Activated CD4-positive, alpha-beta T cell treated with anti-CD3 and anti-CD28 coated beads, Interleukin-2, amount 10 ng/mL, durations not matched to agents 7 days and 5 days (primary cell): ENCODE measurements at regions not wholly inside any gene's neighbourhood (a gene's known extent, or its start where the extent isn't known, plus 50 kb on each side); places are given as distances from the start of the nearest gene placed in this dataset.

ENCODE experiments used
- CTCF ChIA-PET: fragments of 350-600 bp; sonication (Branson Sonifier 250); formaldehyde crosslinking; loops from one replicate; lab custom pipeline; 2021; ENCODE audit warnings: antibody characterized with exemption; lab: Charles Lee
- POLR2A ChIA-PET: fragments of 350-600 bp; sonication (Branson Sonifier 250); formaldehyde crosslinking; loops from one replicate; lab custom pipeline; 2021; ENCODE audit warnings: antibody characterized with exemption; lab: Charles Lee
- DNase-seq: peaks from one replicate; pipeline ENCODE4 v3.0.0-alpha.2; 2020
- H3K27ac Mint-ChIP-seq: one replicate; pipeline ENCODE4 v1.8.0; 2021; ENCODE audit warnings: mild to moderate bottlenecking, moderate library complexity, mixed read lengths
- H3K27me3 Mint-ChIP-seq: one replicate; pipeline ENCODE4 v1.8.0; 2021; ENCODE audit warnings: mixed read lengths
- H3K36me3 Mint-ChIP-seq: one replicate; pipeline ENCODE4 v1.8.0; 2021; ENCODE audit warnings: low read depth, mixed read lengths
- H3K4me1 Mint-ChIP-seq: one replicate; pipeline ENCODE4 v1.8.0; 2021; ENCODE audit warnings: mixed read lengths
- H3K4me3 Mint-ChIP-seq: one replicate; pipeline ENCODE4 v1.8.0; 2021; ENCODE audit warnings: mild to moderate bottlenecking, moderate library complexity, mixed read lengths
- H3K9me3 Mint-ChIP-seq: one replicate; pipeline ENCODE4 v1.8.0; 2021; ENCODE audit warnings: mixed read lengths

DNA sequence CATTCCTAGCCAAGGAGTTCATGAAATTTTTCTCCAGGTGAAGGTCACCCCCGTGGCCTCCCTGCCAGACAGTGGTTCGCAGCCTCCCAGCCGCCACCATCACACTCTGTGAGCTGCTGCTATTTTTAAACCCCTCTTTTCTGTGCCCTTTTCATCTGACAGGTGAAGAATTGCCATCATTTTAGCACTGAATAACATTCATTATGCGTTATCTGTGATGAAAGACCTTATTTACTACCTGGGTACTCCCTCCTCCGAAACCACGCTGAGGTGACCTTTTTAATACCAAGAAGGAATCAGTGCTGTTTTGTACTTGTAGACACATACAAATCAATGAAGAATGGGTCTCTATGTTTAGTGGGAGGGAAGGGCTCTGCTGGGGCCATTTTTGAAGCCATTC, 148.9 kb upstream of the GPR12 start:
- DNase-seq = no peak
- Mint-ChIP-seq H3K4me1 (peaks cover 1% of the 10 kb centered on the region), H3K4me3 (no peak overlapping the region), H3K27ac (no peak overlapping the region), H3K27me3 (peaks cover 11% of the 10 kb centered on the region), H3K36me3 (no peaks in the 10 kb centered on the region), H3K9me3 (no peaks in the 10 kb centered on the region)
- CTCF ChIA-PET = no interaction called here
- POLR2A ChIA-PET = no interaction called here

DNA sequence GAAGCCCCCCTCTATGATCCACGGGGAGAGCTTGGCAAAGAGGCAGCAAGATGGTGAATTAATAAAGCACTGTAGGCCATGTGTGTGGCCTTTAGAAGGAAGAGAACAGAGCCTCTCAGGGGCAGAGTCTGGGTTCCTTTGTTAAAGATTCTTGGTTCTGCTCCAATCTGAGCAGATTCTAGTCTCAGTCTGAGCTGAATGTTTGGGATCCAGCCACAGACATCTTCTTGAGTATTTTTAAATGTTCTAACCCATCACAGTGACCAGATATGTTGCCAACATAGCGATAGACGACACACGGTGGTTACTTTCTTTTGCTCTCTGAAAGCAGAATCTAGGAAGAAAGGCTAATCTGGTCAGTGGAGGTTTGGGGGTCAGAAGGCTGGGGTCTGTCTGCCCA, 147.5 kb upstream of the GPR12 start:
- no peaks in the 10 kb centered on the region for H3K9me3 Mint-ChIP-seq
- CTCF ChIA-PET = no interaction called here
- H3K27ac Mint-ChIP-seq = no peak overlapping the region
- no peaks in the 10 kb centered on the region for H3K4me1 Mint-ChIP-seq
- H3K36me3 Mint-ChIP-seq = no peaks in the 10 kb centered on the region
- no peak for DNase-seq
- H3K27me3 Mint-ChIP-seq = peaks cover 11% of the 10 kb centered on the region
- POLR2A ChIA-PET = no interaction called here
- H3K4me3 Mint-ChIP-seq = no peak overlapping the region

- Mint-ChIP-seq H3K36me3 (no peaks in the 10 kb centered on the region), H3K9me3 (no peaks in the 10 kb centered on the region), H3K27me3 (peaks cover 2% of the 10 kb centered on the region), H3K4me3 (no peak overlapping the region), H3K27ac (no peak overlapping the region), H3K4me1 (no peaks in the 10 kb centered on the region)
- ChIA-PET POLR2A (no interaction called here), CTCF (no interaction called here)
- DNase-seq = no peak
Observed at GRCh38 chr13:26899202-26899601, 138.6 kb upstream of the GPR12 start.

DNA sequence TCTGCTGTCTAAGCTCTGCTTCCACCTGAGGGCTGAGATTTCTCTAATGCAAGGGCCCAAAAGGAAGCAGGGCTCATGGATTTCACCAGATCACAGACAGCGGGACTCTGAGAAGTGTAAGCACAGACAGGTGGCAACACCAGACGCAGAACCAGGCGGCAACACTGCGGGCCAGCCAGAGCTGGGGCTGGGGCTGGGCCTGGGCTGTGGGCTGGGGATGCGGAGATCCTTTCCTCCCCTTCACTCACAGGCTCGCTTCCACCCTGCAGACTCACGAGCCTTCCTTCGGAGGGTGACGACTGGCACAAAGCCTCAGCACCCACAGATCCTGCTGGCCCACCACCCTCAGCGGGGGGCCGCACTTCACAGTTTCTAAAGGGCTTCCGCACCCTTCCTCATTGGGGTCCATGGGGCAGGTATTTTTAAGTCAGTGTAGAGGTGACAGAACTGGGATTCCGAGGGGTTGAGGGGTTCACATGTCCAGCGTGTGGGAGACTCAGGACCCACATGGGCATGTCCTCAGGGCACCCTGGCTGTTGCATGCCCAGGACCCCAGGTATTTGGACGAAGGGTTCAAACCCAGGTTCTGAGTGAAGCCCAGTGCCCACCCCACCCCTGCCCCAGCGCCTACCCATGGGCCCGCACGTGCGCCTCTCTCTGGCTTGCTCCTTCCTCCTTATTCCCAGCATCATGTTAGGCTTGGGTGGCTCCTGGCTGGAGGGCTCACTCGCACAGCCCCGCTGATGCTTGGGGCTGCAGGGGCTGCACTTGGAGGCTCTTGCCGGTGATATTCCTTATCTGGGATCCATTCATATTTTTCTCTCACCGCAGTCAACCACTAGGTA, 137.3 kb upstream of the GPR12 start:
- H3K27me3 Mint-ChIP-seq = peaks cover 8% of the 10 kb centered on the region
- H3K9me3 Mint-ChIP-seq = no peaks in the 10 kb centered on the region
- no peaks in the 10 kb centered on the region for H3K36me3 Mint-ChIP-seq
- H3K27ac Mint-ChIP-seq = no peak overlapping the region
- H3K4me1 Mint-ChIP-seq = no peaks in the 10 kb centered on the region
- no peak overlapping the region for H3K4me3 Mint-ChIP-seq
- no peak for DNase-seq
- ChIA-PET POLR2A (no interaction called here), CTCF (no interaction called here)

GRCh38 chr13:26896986-26897668, 136.5 kb upstream of the GPR12 start:
- ChIA-PET POLR2A (no interaction called here), CTCF (interaction anchor here (0.6 kb wide), 1 partner anchor 115 kb away, joined by 3 read pairs; no protein-coding TSS in a partner anchor)
- Mint-ChIP-seq H3K27ac (no peak overlapping the region), H3K36me3 (no peaks in the 10 kb centered on the region), H3K4me3 (no peak overlapping the region), H3K27me3 (peaks cover 8% of the 10 kb centered on the region), H3K9me3 (no peaks in the 10 kb centered on the region), H3K4me1 (no peaks in the 10 kb centered on the region)
- no peak for DNase-seq

DNA sequence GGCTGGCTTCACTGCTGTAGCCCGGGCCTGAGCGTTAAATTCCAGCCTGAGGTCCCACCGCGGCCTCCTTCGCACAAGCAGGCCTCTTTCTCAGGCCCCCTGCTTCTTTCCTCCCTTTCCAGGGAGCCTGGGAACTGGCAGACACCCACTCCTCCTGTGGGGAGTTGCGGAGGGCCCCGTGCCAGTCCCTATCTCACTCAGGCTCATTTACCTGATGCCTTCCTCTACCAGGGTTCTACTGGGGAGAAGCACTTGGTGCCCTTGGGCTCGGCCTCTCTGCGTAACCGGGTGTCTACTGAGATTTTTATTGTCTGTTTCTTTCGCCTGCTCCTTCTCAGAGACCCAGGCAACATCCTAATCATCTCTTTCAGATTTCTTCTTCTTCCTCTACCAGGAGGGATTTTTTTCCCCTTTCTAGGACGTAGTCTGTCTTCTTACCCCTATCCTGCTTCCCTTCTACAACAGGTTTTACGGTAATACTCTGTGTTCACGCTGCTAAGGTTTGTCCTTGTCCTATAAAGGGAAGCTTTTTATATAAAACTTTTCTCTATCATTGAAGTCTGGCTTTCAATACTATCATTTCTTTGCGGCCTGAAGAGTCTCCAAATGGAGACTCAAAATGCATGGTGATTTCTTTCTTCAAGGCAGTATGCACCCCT, 135.4 kb upstream of the GPR12 start:
- H3K4me3 Mint-ChIP-seq = no peak overlapping the region
- H3K36me3 Mint-ChIP-seq = no peaks in the 10 kb centered on the region
- peaks cover 8% of the 10 kb centered on the region for H3K27me3 Mint-ChIP-seq
- H3K9me3 Mint-ChIP-seq = no peaks in the 10 kb centered on the region
- no peak for DNase-seq
- H3K4me1 Mint-ChIP-seq = no peaks in the 10 kb centered on the region
- ChIA-PET POLR2A (no interaction called here), CTCF (no interaction called here)
- no peak overlapping the region for H3K27ac Mint-ChIP-seq

DNA sequence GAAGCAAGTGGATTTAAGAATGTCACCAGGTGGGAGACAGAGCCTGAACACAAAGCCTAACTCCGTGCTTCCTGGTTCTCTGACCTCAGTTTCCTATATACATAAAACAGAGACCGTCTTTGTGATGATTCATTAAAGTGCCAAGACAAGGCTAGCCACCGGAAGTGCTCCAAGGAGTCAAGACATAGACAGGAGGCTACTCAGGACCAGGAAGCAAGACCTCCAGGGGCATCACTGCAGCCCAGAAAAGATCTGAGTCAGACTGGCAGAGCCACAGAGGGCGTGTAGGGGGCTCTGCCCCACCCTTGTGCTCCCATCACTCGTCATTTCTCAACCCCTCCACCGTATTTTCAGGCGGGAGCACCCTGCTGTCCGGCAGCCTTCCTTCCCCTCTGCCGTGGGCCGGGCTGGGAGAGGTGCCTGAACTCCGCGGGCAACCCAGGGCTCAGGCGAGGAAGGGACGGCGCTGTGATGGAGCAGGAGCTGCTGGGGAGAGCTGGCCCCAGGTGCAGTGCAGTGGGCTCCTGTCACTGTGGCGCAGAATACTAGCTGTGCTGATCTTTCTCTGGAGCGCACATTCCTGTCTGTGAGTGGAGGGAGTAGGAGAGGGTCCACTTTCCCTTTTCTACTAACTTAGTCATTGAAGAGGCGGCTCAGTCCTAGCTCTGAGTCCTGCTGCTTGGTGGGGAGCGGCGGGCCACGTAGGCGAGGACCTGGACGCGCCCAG, 134.7 kb upstream of the GPR12 start:
- POLR2A ChIA-PET = no interaction called here
- DNase-seq = no peak
- Mint-ChIP-seq H3K36me3 (no peaks in the 10 kb centered on the region), H3K4me3 (no peak overlapping the region), H3K4me1 (no peaks in the 10 kb centered on the region), H3K27me3 (peaks cover 8% of the 10 kb centered on the region), H3K9me3 (no peaks in the 10 kb centered on the region), H3K27ac (no peak overlapping the region)
- CTCF ChIA-PET = no interaction called here

GRCh38 chr13:26888632-26889031, 128.0 kb upstream of the GPR12 start:
- no peak overlapping the region for H3K4me3 Mint-ChIP-seq
- H3K27ac Mint-ChIP-seq = no peak overlapping the region
- DNase-seq = no peak
- H3K9me3 Mint-ChIP-seq = no peaks in the 10 kb centered on the region
- H3K4me1 Mint-ChIP-seq = no peaks in the 10 kb centered on the region
- no peaks in the 10 kb centered on the region for H3K36me3 Mint-ChIP-seq
- peaks cover 3% of the 10 kb centered on the region for H3K27me3 Mint-ChIP-seq
- POLR2A ChIA-PET = no interaction called here
- CTCF ChIA-PET = no interaction called here

DNA sequence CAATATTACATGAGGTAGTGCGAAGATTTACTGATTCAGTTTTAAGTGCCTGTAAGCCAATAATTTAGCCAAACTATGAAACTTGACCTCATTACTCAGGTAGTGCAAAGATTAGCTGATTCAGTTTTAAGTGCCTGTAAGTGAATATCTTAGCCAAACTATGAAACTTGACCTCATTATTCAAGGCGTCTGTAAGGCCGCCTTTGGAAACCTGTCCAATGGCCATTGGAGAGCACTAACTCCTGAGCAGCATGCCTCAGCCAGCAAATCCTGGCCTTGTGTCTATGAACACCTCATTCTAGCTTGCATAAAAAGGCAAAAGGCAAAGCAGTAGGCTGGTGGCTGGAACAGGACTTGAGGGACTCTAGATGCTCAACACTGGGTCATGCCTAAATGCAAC, 127.0 kb upstream of the GPR12 start:
- Mint-ChIP-seq H3K9me3 (no peaks in the 10 kb centered on the region), H3K4me1 (no peaks in the 10 kb centered on the region), H3K4me3 (no peak overlapping the region), H3K27me3 (peaks cover 3% of the 10 kb centered on the region), H3K27ac (no peak overlapping the region), H3K36me3 (no peaks in the 10 kb centered on the region)
- ChIA-PET POLR2A (interaction anchor here (0.6 kb wide), 1 partner anchor 1551 kb away, joined by 5 read pairs; no protein-coding TSS in a partner anchor), CTCF (no interaction called here)
- no peak for DNase-seq

GRCh38 chr13:26883613-26884257, 123.1 kb upstream of the GPR12 start:
- Mint-ChIP-seq H3K36me3 (no peaks in the 10 kb centered on the region), H3K4me1 (no peaks in the 10 kb centered on the region), H3K27me3 (peaks cover 9% of the 10 kb centered on the region), H3K27ac (no peak overlapping the region), H3K4me3 (no peak overlapping the region), H3K9me3 (no peaks in the 10 kb centered on the region)
- no peak for DNase-seq
- CTCF ChIA-PET = interaction anchor here (0.5 kb wide), 1 partner anchor 128 kb away, joined by 4 read pairs; no protein-coding TSS in a partner anchor
- POLR2A ChIA-PET = no interaction called here

DNA sequence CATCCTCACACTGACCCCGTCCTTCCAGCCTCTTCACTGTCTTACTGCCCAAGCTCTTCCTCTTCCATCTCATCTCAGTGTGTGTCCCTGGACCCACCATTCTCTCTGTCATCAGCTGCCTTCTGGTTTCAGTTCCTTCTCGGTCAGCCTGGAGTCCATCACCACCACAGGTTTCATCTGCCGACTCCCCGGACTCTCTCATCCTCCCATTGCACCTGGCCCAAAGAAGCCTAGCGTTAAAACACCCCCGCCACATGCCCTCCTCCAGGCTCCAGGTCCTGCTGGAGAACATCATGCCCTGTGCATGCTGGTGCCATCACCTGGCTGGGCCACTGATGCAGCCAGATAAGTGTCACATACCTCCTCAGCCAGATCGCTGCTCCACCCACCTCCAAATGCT, 122.1 kb upstream of the GPR12 start:
- Mint-ChIP-seq H3K27me3 (peaks cover 9% of the 10 kb centered on the region), H3K27ac (no peak overlapping the region), H3K4me1 (no peaks in the 10 kb centered on the region), H3K4me3 (no peak overlapping the region), H3K9me3 (no peaks in the 10 kb centered on the region), H3K36me3 (no peaks in the 10 kb centered on the region)
- ChIA-PET POLR2A (no interaction called here), CTCF (no interaction called here)
- no peak for DNase-seq

GRCh38 chr13:26881154-26881553, 120.6 kb upstream of the GPR12 start:
- peaks cover 4% of the 10 kb centered on the region for H3K9me3 Mint-ChIP-seq
- no peak for DNase-seq
- H3K4me1 Mint-ChIP-seq = no peaks in the 10 kb centered on the region
- H3K27me3 Mint-ChIP-seq = peaks cover 9% of the 10 kb centered on the region
- ChIA-PET CTCF (no interaction called here), POLR2A (no interaction called here)
- no peak overlapping the region for H3K4me3 Mint-ChIP-seq
- H3K36me3 Mint-ChIP-seq = no peaks in the 10 kb centered on the region
- H3K27ac Mint-ChIP-seq = no peak overlapping the region
